H1 (cell line): ENCODE measurements at regions not wholly inside any gene's neighbourhood (a gene's known extent, or its start where the extent isn't known, plus 50 kb on each side); places are given as distances from the start of the nearest gene placed in this dataset.

Source experiments
- CTCF ChIA-PET: fragments of 300-600 bp; sonication (Branson Sonifier 250); formaldehyde crosslinking; loops from one replicate; lab custom pipeline; 2021; ENCODE audit not compliant: partially characterized antibody; lab: Charles Lee
- POLR2A ChIA-PET: fragments of 300-600 bp; sonication (Branson Sonifier 250); formaldehyde crosslinking; loops from one replicate; lab custom pipeline; 2021; ENCODE audit warnings: inconsistent platforms; ENCODE audit not compliant: partially characterized antibody; lab: Charles Lee
- DNase-seq, 2 experiments: peaks; one replicate each; pipeline versions ENCODE4 v3.0.0 to v3.0.0-alpha.2; 2010 to 2022; ENCODE audit warnings: low spot score in 2 of 2, low read depth in 1 of 2, mixed read lengths in 1 of 2
- FAIRE-seq: peaks from 2 replicates; lab custom pipeline; 2011; peaks lifted over from hg19 to GRCh38; lab: Jason Lieb, UNC
- H2AFZ ChIP-seq: 2 replicates; pipeline ENCODE4 v1.8.1; 2012; ENCODE audit warnings: low read length, inconsistent platforms
- H2AK5ac ChIP-seq: 2 replicates; pipeline ENCODE4 v1.6.1; 2013; ENCODE audit warnings: low read depth, low read length
- H2BK120ac ChIP-seq: replicated peaks from 2 replicates; pipeline ENCODE3; 2013; ENCODE audit warnings: low read depth, low read length, inconsistent platforms
- H2BK12ac ChIP-seq: 2 replicates; pipeline ENCODE4 v1.6.1; 2013; ENCODE audit warnings: low read depth, low read length
- H2BK15ac ChIP-seq: 2 replicates; pipeline ENCODE4 v1.6.1; 2013; ENCODE audit warnings: low read length
- H2BK20ac ChIP-seq: 2 replicates; pipeline ENCODE4 v1.6.1; 2013; ENCODE audit warnings: low read length
- H2BK5ac ChIP-seq: 2 replicates; pipeline ENCODE4 v1.6.1; 2013; ENCODE audit warnings: low read depth, low read length
- H3K14ac ChIP-seq: 2 replicates; pipeline ENCODE4 v1.6.1; 2013; ENCODE audit warnings: inconsistent platforms; ENCODE audit not compliant: insufficient read length
- H3K18ac ChIP-seq: 2 replicates; pipeline ENCODE4 v1.6.1; 2013; ENCODE audit warnings: low read length; ENCODE audit errors: extremely low read depth
- H3K23ac ChIP-seq: 2 replicates; pipeline ENCODE4 v1.6.1; 2013; ENCODE audit warnings: inconsistent platforms; ENCODE audit not compliant: insufficient read length
- H3K23me2 ChIP-seq: 2 replicates; pipeline ENCODE4 v1.6.1; 2013; ENCODE audit warnings: low read depth, low read length
- H3K27ac ChIP-seq: 2 replicates; pipeline ENCODE4 v1.6.1; 2011; ENCODE audit warnings: low read depth, low read length, inconsistent platforms
- H3K27me3 ChIP-seq, 4 experiments: replicated peaks in 1 of 4; 1 replicate in 1 of 4; 2 replicates in 3 of 4; pipeline versions ENCODE4 v1.6.1 to v1.8.1; 2011 to 2013; ENCODE audit warnings: low read length in 3 of 4, mild to moderate bottlenecking in 3 of 4, inconsistent platforms in 2 of 4, mixed read lengths in 2 of 4, moderate library complexity in 1 of 4; ENCODE audit not compliant: control insufficient read depth in 3 of 4, insufficient read depth in 3 of 4; ENCODE audit errors: extremely low read depth in 1 of 4
- H3K36me3 ChIP-seq, 4 experiments: 2 replicates each; pipeline versions ENCODE4 v1.6.1 to v1.8.1; 2011 to 2013; ENCODE audit warnings: mild to moderate bottlenecking in 4 of 4, low read length in 3 of 4, moderate library complexity in 2 of 4, control low read depth in 1 of 4, inconsistent platforms in 1 of 4; ENCODE audit not compliant: insufficient read depth in 4 of 4, control insufficient read depth in 2 of 4
- H3K4ac ChIP-seq: replicated peaks from 2 replicates; pipeline ENCODE3; 2013; ENCODE audit warnings: low read length, low read depth, mixed read lengths, inconsistent platforms; ENCODE audit not compliant: insufficient read length
- H3K4me1 ChIP-seq, 4 experiments: replicated peaks in 1 of 4; 1 replicate in 1 of 4; 2 replicates in 3 of 4; pipeline versions ENCODE4 v1.6.1 to v1.8.1; 2011 to 2013; ENCODE audit warnings: low read length in 3 of 4, inconsistent platforms in 2 of 4, mixed read lengths in 1 of 4; ENCODE audit not compliant: insufficient read depth in 4 of 4, control insufficient read depth in 3 of 4
- H3K4me2 ChIP-seq, 2 experiments: 2 replicates each; pipeline versions ENCODE4 v1.6.1 to v1.8.1; 2011 to 2013; ENCODE audit warnings: low read depth in 2 of 2, low read length in 2 of 2, control low read depth in 1 of 2, inconsistent platforms in 1 of 2, mild to moderate bottlenecking in 1 of 2; ENCODE audit not compliant: insufficient read depth in 1 of 2
- H3K4me3 ChIP-seq, 4 experiments: fragments of 200-600, 300-600 bp in 1 of 4; sonication (generic), shearing (Covaris generic), sonication (Bioruptor Twin) in 1 of 4; 2 replicates each; pipeline versions ENCODE4 v1.5.1 to v1.8.1; 2011 to 2016; ENCODE audit warnings: low read length in 4 of 4, low read depth in 3 of 4, control low read depth in 2 of 4, inconsistent platforms in 2 of 4, mild to moderate bottlenecking in 2 of 4, mixed read lengths in 1 of 4, moderate library complexity in 1 of 4; ENCODE audit not compliant: insufficient read depth in 2 of 4; ENCODE audit errors: extremely low read depth in 1 of 4
- H3K56ac ChIP-seq: replicated peaks from 2 replicates; pipeline ENCODE3; 2013; ENCODE audit warnings: low read depth, mild to moderate bottlenecking, mixed read lengths, low read length, inconsistent platforms; ENCODE audit not compliant: insufficient read length
- H3K79me1 ChIP-seq: 2 replicates; pipeline ENCODE4 v1.6.1; 2013; ENCODE audit warnings: low read depth, low read length, control low read depth
- H3K79me2 ChIP-seq, 2 experiments: 2 replicates each; pipeline versions ENCODE4 v1.6.1 to v1.8.1; 2012 to 2013; ENCODE audit warnings: low read length in 2 of 2, mild to moderate bottlenecking in 2 of 2, inconsistent platforms in 1 of 2; ENCODE audit not compliant: insufficient read depth in 2 of 2, control insufficient read depth in 1 of 2
- H3K9ac ChIP-seq, 4 experiments: replicated peaks in 1 of 4; 1 replicate in 1 of 4; 2 replicates in 3 of 4; pipeline versions ENCODE4 v1.6.1 to v1.8.1; 2011 to 2013; ENCODE audit warnings: low read depth in 3 of 4, low read length in 3 of 4, control low read depth in 2 of 4, mild to moderate bottlenecking in 2 of 4, moderate library complexity in 2 of 4, inconsistent platforms in 1 of 4; ENCODE audit errors: extremely low read depth in 1 of 4
- H3K9me3 ChIP-seq, 2 experiments: 2 replicates each; pipeline versions ENCODE4 v1.6.1 to v1.8.1; 2012 to 2013; ENCODE audit warnings: mild to moderate bottlenecking in 2 of 2, moderate library complexity in 2 of 2, control low read depth in 1 of 2, inconsistent platforms in 1 of 2, low read depth in 1 of 2, low read length in 1 of 2, mixed read lengths in 1 of 2; ENCODE audit not compliant: insufficient read depth in 2 of 2
- H4K20me1 ChIP-seq, 2 experiments: replicated peaks in 1 of 2; 2 replicates each; pipeline versions ENCODE3 to v1.8.1; 2011 to 2013; ENCODE audit warnings: inconsistent platforms in 2 of 2, low read length in 2 of 2, mild to moderate bottlenecking in 1 of 2; ENCODE audit not compliant: insufficient read depth in 2 of 2, control insufficient read depth in 1 of 2
- H4K5ac ChIP-seq: 2 replicates; pipeline ENCODE4 v1.6.1; 2013; ENCODE audit warnings: low read length, low read depth, mixed read lengths, inconsistent platforms; ENCODE audit not compliant: insufficient read length
- H4K8ac ChIP-seq: 2 replicates; pipeline ENCODE4 v1.8.0; 2013; ENCODE audit warnings: mild to moderate bottlenecking, moderate library complexity, low read length, inconsistent platforms; ENCODE audit not compliant: insufficient read depth; ENCODE audit errors: extremely low read depth
- H4K91ac ChIP-seq: replicated peaks from 2 replicates; pipeline ENCODE3; 2013; ENCODE audit warnings: low read length, mixed read lengths, inconsistent platforms; ENCODE audit not compliant: insufficient read length
- ATF3 ChIP-seq: IDR thresholded peaks from 2 replicates; pipeline ENCODE4 v1.6.1; 2011; ENCODE audit warnings: low read depth, mild to moderate bottlenecking, low read length; ENCODE audit not compliant: insufficient read depth
- CBX5 ChIP-seq: fragments of 300-800, 300-1000 bp; sonication (generic); IDR thresholded peaks from 2 replicates; pipeline ENCODE4 v1.7.1; 2016; ENCODE audit warnings: antibody characterized with exemption, low read length, low read depth
- CHD2 ChIP-seq: IDR thresholded peaks from 2 replicates; pipeline ENCODE4 v1.6.1; 2012; ENCODE audit warnings: low read length, improper control_type of control experiment
- CREB1 ChIP-seq: IDR thresholded peaks from 2 replicates; pipeline ENCODE4 v1.6.1; 2012; ENCODE audit warnings: inconsistent platforms
- EGR1 ChIP-seq: IDR thresholded peaks from 2 replicates; pipeline ENCODE4 v1.6.1; 2011; ENCODE audit warnings: low read depth, low read length, borderline replicate concordance
- EP300 ChIP-seq, 2 experiments: IDR thresholded peaks; 1 replicate in 1 of 2; 2 replicates in 1 of 2; pipeline ENCODE4 v1.6.1; 2011 to 2012; ENCODE audit warnings: low read depth in 2 of 2, low read length in 2 of 2, mild to moderate bottlenecking in 2 of 2, borderline replicate concordance in 1 of 2, inconsistent platforms in 1 of 2, moderate library complexity in 1 of 2
- EZH2 ChIP-seq: fragments of 200-600 bp; sonication (generic); IDR thresholded peaks from 2 replicates; pipeline ENCODE4 v1.7.1; 2012; ENCODE audit warnings: low read depth, mild to moderate bottlenecking, moderate library complexity, low read length, inconsistent platforms; ENCODE audit not compliant: severe bottlenecking
- KDM1A ChIP-seq: fragments of 200-600, 300-600 bp; sonication (generic); IDR thresholded peaks from 2 replicates; pipeline ENCODE4 v1.7.1; 2016; ENCODE audit warnings: mild to moderate bottlenecking, low read length, borderline replicate concordance
- PHF8 ChIP-seq: fragments of 200-600 bp; sonication (generic); conservative IDR thresholded peaks from 2 replicates; pipeline ENCODE4 v1.7.1; 2012; ENCODE audit warnings: low read depth, mild to moderate bottlenecking, inconsistent platforms, low read length, moderate library complexity
- SRF ChIP-seq: IDR thresholded peaks from 2 replicates; pipeline ENCODE4 v1.6.1; 2011; ENCODE audit warnings: mild to moderate bottlenecking, low read depth, low read length, moderate library complexity
- SUZ12 ChIP-seq: fragments of 200-600 bp; sonication (generic); IDR thresholded peaks from 2 replicates; pipeline ENCODE4 v1.6.1; 2012; ENCODE audit warnings: mild to moderate bottlenecking, inconsistent platforms, low read length, moderate library complexity, mixed read lengths
- TEAD4 ChIP-seq: IDR thresholded peaks from 2 replicates; pipeline ENCODE4 v1.6.1; 2012; ENCODE audit warnings: low read depth, low read length, inconsistent platforms, mixed read lengths
- USF2 ChIP-seq: IDR thresholded peaks from 2 replicates; pipeline ENCODE4 v1.6.1; 2011; ENCODE audit warnings: low read length, improper control_type of control experiment
- ZNF274 ChIP-seq: IDR thresholded peaks from 2 replicates; pipeline ENCODE4 v1.7.0; 2012; ENCODE audit warnings: low read length, borderline replicate concordance; ENCODE audit errors: extremely low read depth
- WGBS, 2 experiments: shearing (Covaris generic) in 1 of 2; methylation state at CpG; one replicate each; pipeline versions ENCODE4 v1.1.6 to v1.1.7; 2013 to 2015; ENCODE audit warnings: low lambda C conversion rate in 2 of 2, mixed read lengths in 2 of 2, inconsistent platforms in 1 of 2, low coverage in 1 of 2, missing lambda C conversion rate in 1 of 2; ENCODE audit not compliant: insufficient replicate concordance in 2 of 2, insufficient coverage in 1 of 2, insufficient read length in 1 of 2; ENCODE audit errors: extremely low coverage in 1 of 2, missing lambda C conversion rate in 1 of 2; 5-methylcytosine and 5-hydroxymethylcytosine counted together

- Histone ChIP-seq H3K14ac (no peak overlapping the region), H3K23ac (no peak overlapping the region), H2AK5ac (no peak overlapping the region), H3K9me3 (no peaks in the 10 kb centered on the region), H2BK5ac (no peak overlapping the region), H3K4ac (no peak overlapping the region), H2BK120ac (no peak overlapping the region), H3K36me3 (no peaks in the 10 kb centered on the region), H2AFZ (no peak overlapping the region), H4K5ac (no peak overlapping the region), H3K4me2 (no peak overlapping the region), H3K27ac (no peak overlapping the region), H3K4me3 (no peak overlapping the region), H3K23me2 (no peaks in the 10 kb centered on the region), H3K18ac (no peak overlapping the region), H3K4me1 (no peaks in the 10 kb centered on the region), H3K27me3 (no peaks in the 10 kb centered on the region), H3K79me2 (no peaks in the 10 kb centered on the region), H3K56ac (no peak overlapping the region), H3K79me1 (no peaks in the 10 kb centered on the region), H2BK20ac (no peak overlapping the region), H4K20me1 (no peaks in the 10 kb centered on the region), H4K91ac (no peak overlapping the region), H2BK15ac (no peak overlapping the region), H4K8ac (no peak overlapping the region), H2BK12ac (no peak overlapping the region), H3K9ac (no peak overlapping the region)
- WGBS, 2 experiments, result 67% methylated on average over 1 of the region's 1 CpG; no CpG with 5 or more reads in 1 of the 2 experiments
- ChIA-PET POLR2A (interaction anchor here (0.7 kb wide), 1 partner anchor 8 kb away, joined by 4 read pairs; no protein-coding TSS in a partner anchor), CTCF (no interaction called here)
- FAIRE-seq (no peak), DNase-seq (no peak)
- no peak for TF ChIP-seq ZNF274
- TF ChIP-seq KDM1A, result no peak
- TF ChIP-seq CHD2, result no peak
- TF ChIP-seq PHF8, result no peak
- TF ChIP-seq CBX5, result no peak
- no peak for TF ChIP-seq SUZ12
- TF ChIP-seq EP300 (IDR thresholded peaks at IDR 0.05; ENCODE audit: borderline replicate concordance in 1 of 2, low read depth in 2 of 2, low read length in 2 of 2), result no peak
- no peak for TF ChIP-seq EZH2
- TF ChIP-seq EGR1, result no peak
- TF ChIP-seq ATF3, result no peak
- TF ChIP-seq SRF, result no peak
- no peak for TF ChIP-seq CREB1
- no peak for TF ChIP-seq USF2
- TF ChIP-seq TEAD4, result no peak
Measured at GRCh38 chr5:163682234-163682633, 176.8 kb downstream of the MAT2B start.
